H9 (cell line): ENCODE measurements at regions not wholly inside any gene's neighbourhood (a gene's known extent, or its start where the extent isn't known, plus 50 kb on each side); places are given as distances from the start of the nearest gene placed in this dataset.

Source experiments
- DNase-seq: peaks from one replicate; pipeline ENCODE4 v3.0.0-alpha.2; 2017
- H2AFZ ChIP-seq: one replicate; pipeline ENCODE4 v1.6.1; 2013; ENCODE audit warnings: mild to moderate bottlenecking, low read length, control low read depth, moderate library complexity
- H2AK5ac ChIP-seq: 2 replicates; pipeline ENCODE4 v1.6.1; 2013; ENCODE audit warnings: low read length, control low read depth, mixed read lengths; ENCODE audit not compliant: insufficient read length
- H2BK120ac ChIP-seq: one replicate; pipeline ENCODE4 v1.6.1; 2013; ENCODE audit warnings: low read depth, mild to moderate bottlenecking, low read length, control low read depth, inconsistent platforms; ENCODE audit not compliant: poor library complexity, severe bottlenecking
- H2BK12ac ChIP-seq: 2 replicates; pipeline ENCODE4 v1.6.1; 2013; ENCODE audit warnings: low read length, control low read depth, mixed read lengths, low read depth; ENCODE audit not compliant: insufficient read length
- H2BK15ac ChIP-seq: 2 replicates; pipeline ENCODE4 v1.6.1; 2013; ENCODE audit warnings: low read depth, low read length, control low read depth
- H2BK20ac ChIP-seq: one replicate; pipeline ENCODE4 v1.6.1; 2013; ENCODE audit warnings: low read depth, mild to moderate bottlenecking, low read length, control low read depth, inconsistent platforms; ENCODE audit not compliant: poor library complexity, severe bottlenecking
- H2BK5ac ChIP-seq: 2 replicates; pipeline ENCODE4 v1.6.1; 2013; ENCODE audit warnings: low read length, control low read depth, mixed read lengths; ENCODE audit not compliant: insufficient read length
- H3K14ac ChIP-seq: 2 replicates; pipeline ENCODE4 v1.6.1; 2013; ENCODE audit warnings: low read length, control low read depth; ENCODE audit not compliant: insufficient read depth
- H3K18ac ChIP-seq: 2 replicates; pipeline ENCODE4 v1.6.1; 2013; ENCODE audit warnings: low read depth, mild to moderate bottlenecking, mixed read lengths, low read length, control low read depth; ENCODE audit not compliant: insufficient read length
- H3K23ac ChIP-seq: 2 replicates; pipeline ENCODE4 v1.6.1; 2013; ENCODE audit warnings: low read length, control low read depth, mixed read lengths, low read depth; ENCODE audit not compliant: insufficient read length
- H3K23me2 ChIP-seq: 2 replicates; pipeline ENCODE4 v1.6.1; 2013; ENCODE audit warnings: low read depth, mild to moderate bottlenecking, mixed read lengths, low read length, control low read depth; ENCODE audit not compliant: insufficient read length, poor library complexity, severe bottlenecking
- H3K27ac ChIP-seq: 2 replicates; pipeline ENCODE4 v1.5.1; 2013; ENCODE audit warnings: low read length, control low read depth, mixed read lengths, low read depth; ENCODE audit not compliant: insufficient read length
- H3K27me3 ChIP-seq: 2 replicates; pipeline ENCODE4 v1.6.1; 2013; ENCODE audit warnings: low read length, control low read depth, inconsistent platforms; ENCODE audit not compliant: insufficient read depth
- H3K4ac ChIP-seq: 2 replicates; pipeline ENCODE4 v1.6.1; 2013; ENCODE audit warnings: low read depth, mild to moderate bottlenecking, control low read depth, inconsistent platforms, low read length, moderate library complexity
- H3K4me1 ChIP-seq: 2 replicates; pipeline ENCODE4 v1.6.1; 2013; ENCODE audit warnings: low read length, control low read depth, inconsistent platforms; ENCODE audit not compliant: insufficient read depth
- H3K4me2 ChIP-seq: 2 replicates; pipeline ENCODE4 v1.6.1; 2013; ENCODE audit warnings: low read length, control low read depth, mixed read lengths; ENCODE audit not compliant: insufficient read length, insufficient read depth
- H3K56ac ChIP-seq: 2 replicates; pipeline ENCODE4 v1.6.1; 2013; ENCODE audit warnings: low read depth, mild to moderate bottlenecking, mixed read lengths, low read length, control low read depth; ENCODE audit not compliant: insufficient read length
- H3K79me1 ChIP-seq: 2 replicates; pipeline ENCODE4 v1.6.1; 2013; ENCODE audit warnings: low read depth, mild to moderate bottlenecking, moderate library complexity, low read length, control low read depth, inconsistent platforms; ENCODE audit not compliant: insufficient read depth, poor library complexity, severe bottlenecking
- H3K79me2 ChIP-seq: 2 replicates; pipeline ENCODE4 v1.6.1; 2013; ENCODE audit warnings: low read length, control low read depth, inconsistent platforms; ENCODE audit not compliant: insufficient read depth
- H3K9ac ChIP-seq: 2 replicates; pipeline ENCODE4 v1.6.1; 2013; ENCODE audit warnings: low read length, control low read depth, mixed read lengths; ENCODE audit not compliant: insufficient read length; ENCODE audit errors: extremely low read depth
- H3K9me3 ChIP-seq: one replicate; pipeline ENCODE4 v1.6.1; 2013; ENCODE audit warnings: low read depth, low read length, inconsistent platforms; ENCODE audit not compliant: control insufficient read depth
- H3T11ph ChIP-seq: one replicate; pipeline ENCODE4 v1.6.1; 2013; ENCODE audit warnings: mild to moderate bottlenecking, low read length, control low read depth, inconsistent platforms
- H4K20me1 ChIP-seq: one replicate; pipeline ENCODE4 v1.6.1; 2013; ENCODE audit not compliant: control insufficient read depth, insufficient read length, insufficient read depth
- H4K5ac ChIP-seq: 2 replicates; pipeline ENCODE4 v1.6.1; 2013; ENCODE audit warnings: low read depth, mild to moderate bottlenecking, mixed read lengths, low read length, control low read depth; ENCODE audit not compliant: insufficient read length
- H4K8ac ChIP-seq: replicated peaks from 2 replicates; pipeline ENCODE4 v1.6.1; 2013; ENCODE audit warnings: low read length, control low read depth, mixed read lengths, low read depth; ENCODE audit not compliant: insufficient read length
- H4K91ac ChIP-seq: 2 replicates; pipeline ENCODE4 v1.6.1; 2013; ENCODE audit warnings: low read depth, mild to moderate bottlenecking, moderate library complexity, mixed read lengths, low read length, control low read depth; ENCODE audit not compliant: insufficient read length
- H3K27ac Mint-ChIP-seq, 3 experiments: 2 replicates in 2 of 3; 3 replicates in 1 of 3; pipeline ENCODE4 v1.8.0; 2020 to 2021; ENCODE audit warnings: mixed read lengths in 3 of 3, mild to moderate bottlenecking in 1 of 3, moderate library complexity in 1 of 3
- H3K27me3 Mint-ChIP-seq: 2 replicates; pipeline ENCODE4 v1.8.0; 2021; ENCODE audit warnings: low read depth, mild to moderate bottlenecking, moderate library complexity, mixed read lengths
- H3K36me3 Mint-ChIP-seq, 3 experiments: 2 replicates in 2 of 3; 3 replicates in 1 of 3; pipeline ENCODE4 v1.8.0; 2020 to 2021; ENCODE audit warnings: low read depth in 3 of 3, mixed read lengths in 3 of 3; ENCODE audit not compliant: insufficient read depth in 1 of 3
- H3K4me1 Mint-ChIP-seq, 2 experiments: 2 replicates each; pipeline ENCODE4 v1.8.0; 2020; ENCODE audit warnings: mixed read lengths in 2 of 2
- H3K4me3 Mint-ChIP-seq, 2 experiments: 2 replicates in 1 of 2; 3 replicates in 1 of 2; pipeline ENCODE4 v1.8.0; 2020 to 2021; ENCODE audit warnings: mild to moderate bottlenecking in 2 of 2, mixed read lengths in 2 of 2, moderate library complexity in 1 of 2
- H3K9me3 Mint-ChIP-seq, 2 experiments: 2 replicates in 1 of 2; 3 replicates in 1 of 2; pipeline ENCODE4 v1.8.0; 2020; ENCODE audit warnings: mild to moderate bottlenecking in 2 of 2, mixed read lengths in 2 of 2, moderate library complexity in 1 of 2
- WGBS: extraction: QIAGEN DNeasy Blood & Tissue Kit; methylation state at CpG from one replicate; pipeline ENCODE4 v1.1.7; 2013; ENCODE audit warnings: missing lambda C conversion rate, low lambda C conversion rate, mixed read lengths; ENCODE audit not compliant: insufficient read length; ENCODE audit errors: extremely low coverage; 5-methylcytosine and 5-hydroxymethylcytosine counted together
- TF ChIP-seq, protein P1 (sequence below): fragments of 200-600 bp; sonication (generic); conservative IDR thresholded peaks from 3 replicates; pipeline ENCODE4 v1.8.0; 2021; ENCODE audit warnings: antibody characterized with exemption, mild to moderate bottlenecking

DNA sequence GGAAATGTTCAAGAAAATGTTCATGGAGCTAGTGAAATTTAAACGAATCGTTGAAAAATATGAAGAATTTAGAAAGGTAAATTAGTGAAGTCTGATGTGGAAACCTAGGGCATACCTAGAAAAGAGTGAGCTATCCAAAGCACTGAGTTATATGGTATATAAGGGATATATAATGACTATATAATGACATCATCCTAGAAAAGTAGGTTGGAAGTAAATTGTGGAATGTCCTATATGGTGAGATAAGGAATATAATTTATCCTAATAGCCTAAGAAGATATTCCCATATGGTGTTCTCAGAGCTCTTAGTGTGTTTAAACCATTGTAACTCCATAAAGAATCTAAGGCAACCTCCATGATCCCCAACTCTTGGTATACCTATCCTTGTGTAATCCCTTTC, 876.4 kb upstream of the ADGRL2 start:
- H3K36me3 Mint-ChIP-seq = no peaks in the 10 kb centered on the region
- H2BK20ac ChIP-seq = no peak overlapping the region

More for the DNA sequence above, 876.4 kb upstream of the ADGRL2 start:
- no peaks in the 10 kb centered on the region for H3K23me2 ChIP-seq
- H4K8ac ChIP-seq = no peak overlapping the region
- H3K4ac ChIP-seq = no peak overlapping the region
- no peaks in the 10 kb centered on the region for H3K27me3 ChIP-seq
- H3K23ac ChIP-seq = no peak overlapping the region
- no peak overlapping the region for H3K4me2 ChIP-seq
- H3K4me3 Mint-ChIP-seq = no peak overlapping the region
- H3K27ac ChIP-seq = no peak overlapping the region
- TF ChIP-seq, protein P1, sequence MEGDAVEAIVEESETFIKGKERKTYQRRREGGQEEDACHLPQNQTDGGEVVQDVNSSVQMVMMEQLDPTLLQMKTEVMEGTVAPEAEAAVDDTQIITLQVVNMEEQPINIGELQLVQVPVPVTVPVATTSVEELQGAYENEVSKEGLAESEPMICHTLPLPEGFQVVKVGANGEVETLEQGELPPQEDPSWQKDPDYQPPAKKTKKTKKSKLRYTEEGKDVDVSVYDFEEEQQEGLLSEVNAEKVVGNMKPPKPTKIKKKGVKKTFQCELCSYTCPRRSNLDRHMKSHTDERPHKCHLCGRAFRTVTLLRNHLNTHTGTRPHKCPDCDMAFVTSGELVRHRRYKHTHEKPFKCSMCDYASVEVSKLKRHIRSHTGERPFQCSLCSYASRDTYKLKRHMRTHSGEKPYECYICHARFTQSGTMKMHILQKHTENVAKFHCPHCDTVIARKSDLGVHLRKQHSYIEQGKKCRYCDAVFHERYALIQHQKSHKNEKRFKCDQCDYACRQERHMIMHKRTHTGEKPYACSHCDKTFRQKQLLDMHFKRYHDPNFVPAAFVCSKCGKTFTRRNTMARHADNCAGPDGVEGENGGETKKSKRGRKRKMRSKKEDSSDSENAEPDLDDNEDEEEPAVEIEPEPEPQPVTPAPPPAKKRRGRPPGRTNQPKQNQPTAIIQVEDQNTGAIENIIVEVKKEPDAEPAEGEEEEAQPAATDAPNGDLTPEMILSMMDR = no peak
- no peaks in the 10 kb centered on the region for H3K9me3 ChIP-seq
- H3K56ac ChIP-seq = no peak overlapping the region
- no peak for DNase-seq
- H3K27ac Mint-ChIP-seq = no peak overlapping the region
- H2BK5ac ChIP-seq = no peak overlapping the region
- H3K18ac ChIP-seq = no peak overlapping the region
- H3K4me1 ChIP-seq = no peaks in the 10 kb centered on the region
- WGBS = 100% methylated on average over 2 of the region's 2 CpGs
- H3T11ph ChIP-seq = no peak overlapping the region
- no peaks in the 10 kb centered on the region for H4K20me1 ChIP-seq
- H3K9me3 Mint-ChIP-seq = 0 out of 5 replicates have a peak, but pooled peaks cover 0 to 3% of the 10 kb centered on the region in 2 experiments
- no peaks in the 10 kb centered on the region for H3K27me3 Mint-ChIP-seq
- H2AK5ac ChIP-seq = no peak overlapping the region
- H4K91ac ChIP-seq = no peak overlapping the region
- no peak overlapping the region for H2BK15ac ChIP-seq
- no peak overlapping the region for H4K5ac ChIP-seq
- no peak overlapping the region for H2BK120ac ChIP-seq
- H3K79me1 ChIP-seq = no peaks in the 10 kb centered on the region
- H2BK12ac ChIP-seq = no peak overlapping the region
- H2AFZ ChIP-seq = no peak overlapping the region
- no peaks in the 10 kb centered on the region for H3K79me2 ChIP-seq
- H3K9ac ChIP-seq = no peak overlapping the region
- H3K14ac ChIP-seq = no peak overlapping the region
- H3K4me1 Mint-ChIP-seq = no peaks in the 10 kb centered on the region
